SK-N-MC (cell line): ENCODE measurements at regions not wholly inside any gene's neighbourhood (a gene's known extent, or its start where the extent isn't known, plus 50 kb on each side); places are given as distances from the start of the nearest gene placed in this dataset.
"Not testable (repeated sequence)": the region's sequence is repeated elsewhere in the genome, so short reads cannot be mapped to it uniquely, and the experiment has no call there.

Source experiments
- DNase-seq: peaks from one replicate; pipeline ENCODE4 v3.0.0-alpha.2; 2011; ENCODE audit warnings: low read depth, low spot score
- H3K27ac ChIP-seq: fragments of 200-600 bp; sonication (generic); 2 replicates; pipeline ENCODE4 v1.5.1; 2016; ENCODE audit warnings: mixed run types
- H3K36me3 ChIP-seq: fragments of 200-600 bp; sonication (generic); 2 replicates; pipeline ENCODE4 v1.6.1; 2017; ENCODE audit warnings: antibody characterized with exemption, low read length, mixed read lengths; ENCODE audit not compliant: insufficient read depth
- H3K4me3 ChIP-seq: fragments of 200-600 bp; sonication (generic); 2 replicates; pipeline ENCODE4 v1.5.1; 2016
- H3K9ac ChIP-seq: fragments of 200-600 bp; sonication (generic); 2 replicates; pipeline ENCODE4 v1.8.0; 2017; ENCODE audit warnings: mixed run types, mixed read lengths; ENCODE audit not compliant: insufficient read length
- H3K9me3 ChIP-seq: fragments of 200-600 bp; sonication (generic); 2 replicates; pipeline ENCODE4 v1.6.1; 2017; ENCODE audit warnings: low read depth, mild to moderate bottlenecking, antibody characterized with exemption, low read length, moderate library complexity, mixed read lengths
- EZH2 ChIP-seq: fragments of 200-600 bp; sonication (generic); IDR thresholded peaks from one replicate; pipeline ENCODE4 v1.6.1; 2017; ENCODE audit warnings: antibody characterized with exemption
- FOXP2 ChIP-seq: optimal IDR thresholded peaks from 2 replicates; pipeline ENCODE3; 2011; ENCODE audit warnings: mild to moderate bottlenecking, moderate library complexity; ENCODE audit not compliant: insufficient read depth; ENCODE audit errors: extremely low read length, control extremely low read depth
- POLR2AphosphoS5 ChIP-seq: IDR thresholded peaks from 2 replicates; pipeline ENCODE4 v1.6.1; 2012; ENCODE audit warnings: mild to moderate bottlenecking, low read depth, low read length, borderline replicate concordance

DNA sequence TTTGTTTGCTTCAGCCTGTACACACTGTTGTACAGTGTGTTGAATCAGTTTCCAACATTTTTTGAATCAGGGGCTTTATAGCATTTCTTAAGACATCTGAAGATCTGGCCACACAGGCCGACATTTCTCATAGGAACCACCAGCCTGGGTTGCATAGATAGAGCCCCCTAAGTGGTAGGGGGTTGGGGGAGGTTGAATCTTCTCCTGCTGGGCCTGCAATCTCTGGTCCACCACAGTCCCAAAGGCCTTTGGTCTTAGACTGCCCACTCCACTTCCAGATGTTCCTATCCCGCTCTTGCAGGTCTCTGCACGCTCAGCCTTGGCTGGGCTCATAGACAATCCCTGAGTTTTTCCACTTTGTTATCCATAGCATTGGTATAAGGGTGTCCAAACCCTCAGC, 75.4 kb upstream of the HABP2 start:
- H3K4me3 ChIP-seq, result no peak overlapping the region
- H3K27ac ChIP-seq, result no peak overlapping the region
- TF ChIP-seq POLR2AphosphoS5 (no peak), EZH2 (no peak), FOXP2 (no peak)
- H3K36me3 ChIP-seq, result no peaks in the 10 kb centered on the region
- DNase-seq, result no peak
- H3K9ac ChIP-seq, result no peak overlapping the region
- no peaks in the 10 kb centered on the region; the same call in 1 of the 2 replicates for H3K9me3 ChIP-seq

- Histone ChIP-seq H3K4me3 (no peak overlapping the region), H3K27ac (no peak overlapping the region), H3K9ac (no peak overlapping the region), H3K9me3 (no peaks in the 10 kb centered on the region; the same call in 1 of the 2 replicates), H3K36me3 (no peaks in the 10 kb centered on the region)
- DNase-seq, result no peak
- TF ChIP-seq POLR2AphosphoS5 (no peak), FOXP2 (no peak), EZH2 (no peak)
These were observed 73.3 kb upstream of the HABP2 start for GRCh38 chr10:113479346-113480080.

- no peaks in the 10 kb centered on the region for H3K36me3 ChIP-seq
- no peaks in the 10 kb centered on the region; the same call in 1 of the 2 replicates for H3K9me3 ChIP-seq
- H3K4me3 ChIP-seq, result no peak overlapping the region
- no peak overlapping the region for H3K27ac ChIP-seq
- H3K9ac ChIP-seq, result no peak overlapping the region
- DNase-seq, result no peak
- TF ChIP-seq POLR2AphosphoS5, result no peak
- TF ChIP-seq EZH2, result no peak
- TF ChIP-seq FOXP2, result no peak
These were observed 72.8 kb upstream of the HABP2 start for GRCh38 chr10:113480081-113480360.

DNA sequence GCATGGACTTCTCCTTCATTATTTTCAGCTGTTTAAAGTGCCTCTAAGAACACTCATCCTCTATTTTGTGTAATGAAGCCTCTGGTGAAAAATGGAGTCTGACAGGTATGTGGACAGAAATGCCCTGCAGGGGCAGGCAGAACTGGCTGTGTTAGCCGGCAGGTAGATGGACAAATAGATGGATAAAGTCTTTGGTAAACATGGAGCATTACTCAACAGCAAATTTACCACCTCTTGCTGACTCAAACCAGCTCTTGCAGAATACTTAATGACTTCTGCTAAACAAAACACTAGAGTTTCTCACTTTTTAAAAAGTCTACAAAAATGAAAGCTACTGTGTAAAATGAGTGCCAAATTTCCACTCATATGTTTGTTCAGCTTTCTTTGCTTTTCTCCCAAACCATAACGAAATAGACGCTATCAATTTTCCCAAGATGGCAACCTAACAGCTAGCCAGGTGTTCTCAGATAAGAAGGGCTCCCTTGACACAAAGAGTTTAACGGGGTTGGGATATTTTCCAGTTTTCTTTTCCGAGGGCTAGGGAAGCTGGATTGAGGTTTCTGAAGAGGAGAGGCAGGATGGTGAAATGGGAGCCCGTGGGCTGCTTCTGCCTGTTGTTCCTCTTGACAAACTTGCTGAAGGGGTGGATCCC, 71.9 kb upstream of the HABP2 start:
- no peak overlapping the region for H3K4me3 ChIP-seq
- H3K36me3 ChIP-seq, result no peaks in the 10 kb centered on the region
- no peaks in the 10 kb centered on the region; the same call in 1 of the 2 replicates for H3K9me3 ChIP-seq
- TF ChIP-seq POLR2AphosphoS5 (no peak), FOXP2 (no peak), EZH2 (no peak)
- H3K27ac ChIP-seq, result no peak overlapping the region
- DNase-seq, result no peak
- no peak overlapping the region for H3K9ac ChIP-seq

DNA sequence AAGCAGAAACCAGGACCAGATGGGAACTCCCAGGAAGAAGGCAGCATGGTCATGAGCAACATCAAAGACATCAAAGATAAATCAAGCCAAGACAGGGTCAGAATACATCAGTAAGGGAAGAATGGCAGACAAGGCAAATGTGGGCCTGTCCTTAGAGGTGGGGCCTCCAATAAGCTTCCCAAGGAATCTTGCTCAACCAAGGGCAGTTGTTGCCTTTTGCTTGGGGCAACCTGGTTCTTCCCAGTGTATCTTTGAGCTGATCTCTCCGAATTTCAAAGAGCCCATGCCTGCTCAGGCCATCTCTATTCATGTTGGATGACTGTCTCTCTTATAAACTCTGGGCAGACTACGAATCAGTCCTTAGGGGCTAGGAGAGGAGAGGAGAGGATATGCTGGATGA, 68.4 kb upstream of the HABP2 start:
- H3K4me3 ChIP-seq, result no peak overlapping the region
- H3K9ac ChIP-seq, result no peak overlapping the region
- no peak for TF ChIP-seq POLR2AphosphoS5
- TF ChIP-seq EZH2, result no peak
- TF ChIP-seq FOXP2, result no peak
- H3K9me3 ChIP-seq, result no peaks in the 10 kb centered on the region; the same call in 1 of the 2 replicates
- H3K27ac ChIP-seq, result no peak overlapping the region
- DNase-seq, result no peak
- no peaks in the 10 kb centered on the region for H3K36me3 ChIP-seq

- Histone ChIP-seq H3K36me3 (no peaks in the 10 kb centered on the region), H3K27ac (no peak overlapping the region)
- TF ChIP-seq POLR2AphosphoS5 (no peak), FOXP2 (no peak), EZH2 (no peak)
These were observed 67.1 kb upstream of the HABP2 start for GRCh38 chr10:113485736-113486135.

DNA sequence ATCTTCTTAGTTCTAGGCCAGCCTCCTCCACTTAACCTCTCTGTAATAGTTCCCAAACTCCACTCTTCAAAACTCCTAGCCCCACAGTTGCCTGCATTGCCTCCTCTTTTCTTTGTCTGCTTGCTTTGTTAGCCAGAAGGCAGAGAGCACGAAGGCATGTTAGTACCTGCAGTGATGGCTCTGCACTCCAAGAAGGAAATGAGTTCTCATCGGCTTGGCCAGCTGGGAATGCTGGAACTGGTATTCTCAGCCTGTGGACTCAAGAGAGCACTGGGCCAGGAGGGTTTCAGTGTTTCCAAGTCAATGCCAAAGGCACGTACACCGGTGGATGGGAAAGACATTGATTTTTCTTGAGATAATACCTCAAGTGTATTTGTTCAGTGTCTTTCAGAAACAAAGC, 66.3 kb upstream of the HABP2 start:
- no peak for DNase-seq
- H3K27ac ChIP-seq, result no peak overlapping the region
- no peaks in the 10 kb centered on the region for H3K9me3 ChIP-seq
- TF ChIP-seq FOXP2, result no peak
- TF ChIP-seq POLR2AphosphoS5, result no peak
- TF ChIP-seq EZH2, result no peak
- H3K36me3 ChIP-seq, result no peaks in the 10 kb centered on the region
- H3K4me3 ChIP-seq, result no peak overlapping the region
- no peak overlapping the region for H3K9ac ChIP-seq

More at GRCh38 chr10:113485736-113486135, 67.1 kb upstream of the HABP2 start:
- no peak for DNase-seq
- no peaks in the 10 kb centered on the region for H3K9me3 ChIP-seq
- no peak overlapping the region for H3K4me3 ChIP-seq
- H3K9ac ChIP-seq, result no peak overlapping the region

GRCh38 chr10:113487154-113487553, 65.7 kb upstream of the HABP2 start:
- Histone ChIP-seq H3K9me3 (no peaks in the 10 kb centered on the region), H3K36me3 (no peaks in the 10 kb centered on the region), H3K27ac (no peak overlapping the region), H3K4me3 (no peak overlapping the region), H3K9ac (no peak overlapping the region)
- no peak for DNase-seq
- no peak for TF ChIP-seq EZH2
- TF ChIP-seq FOXP2, result no peak
- TF ChIP-seq POLR2AphosphoS5, result no peak

DNA sequence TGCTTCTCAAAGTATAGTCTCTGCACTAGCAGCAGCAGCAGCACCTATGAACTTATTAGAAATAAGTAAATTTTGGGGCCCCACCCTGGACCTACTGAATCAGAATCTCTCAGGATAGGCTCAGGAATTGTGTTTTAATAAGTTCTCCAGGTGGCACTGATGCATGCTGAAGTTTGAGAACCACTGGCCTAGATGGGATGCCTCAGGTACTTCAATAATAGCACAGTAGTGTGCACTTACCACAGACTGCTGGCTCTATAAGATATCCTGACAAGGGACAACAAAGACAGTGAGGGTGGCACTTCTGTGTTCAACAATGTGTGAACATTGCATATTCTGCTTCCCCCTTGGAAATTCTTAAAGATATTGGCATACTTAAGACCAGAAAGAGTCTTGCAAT, 64.7 kb upstream of the HABP2 start:
- no peak overlapping the region for H3K4me3 ChIP-seq
- H3K36me3 ChIP-seq, result no peaks in the 10 kb centered on the region
- H3K9ac ChIP-seq, result no peak overlapping the region
- no peaks in the 10 kb centered on the region for H3K9me3 ChIP-seq
- H3K27ac ChIP-seq, result no peak overlapping the region
- no peak for TF ChIP-seq EZH2
- TF ChIP-seq FOXP2, result no peak
- no peak for TF ChIP-seq POLR2AphosphoS5
- DNase-seq, result no peak

GRCh38 chr10:113489522-113489921, 63.3 kb upstream of the HABP2 start:
- not testable (repeated sequence) for H3K9ac ChIP-seq, H3K9me3 ChIP-seq, H3K36me3 ChIP-seq, H3K27ac ChIP-seq, DNase-seq, H3K4me3 ChIP-seq
